ENCODE measurements at regions not wholly inside any gene's neighbourhood (a gene's known extent, or its start where the extent isn't known, plus 50 kb on each side); places are given as distances from the start of the nearest gene placed in this dataset.

- intact Hi-C loops (cut with DNase I; ENCODE audit: low total_unique reads) = no loop called here
- H3K4me3 ChIP-seq (ENCODE audit: low read depth, poor library complexity, severe bottlenecking) = no peak overlapping the region
- no peak for DNase-seq (ENCODE audit: low spot score in 2 of 2)
- TF ChIP-seq POLR2A (IDR thresholded peaks at IDR 0.05) (no peak), CTCF (IDR thresholded peaks at IDR 0.05) (no peak)
Measured at GRCh38 chr12:60042835-60043234, 447.0 kb downstream of the SLC16A7 start.

GRCh38 chr12:60043236-60043635, 447.4 kb downstream of the SLC16A7 start:
- WGBS, 2 donors = 18 to 36% methylated on average over 1 of the region's 1 CpG
- TF ChIP-seq CTCF (IDR thresholded peaks at IDR 0.05) (no peak), POLR2A (IDR thresholded peaks at IDR 0.05) (no peak)
- intact Hi-C loops (cut with DNase I; ENCODE audit: low total_unique reads) = no loop called here
- no peak overlapping the region for H3K4me3 ChIP-seq (ENCODE audit: low read depth, poor library complexity, severe bottlenecking)
- no peak for DNase-seq (ENCODE audit: low spot score in 2 of 2)

- intact Hi-C loops (cut with DNase I; ENCODE audit: low total_unique reads) = no loop called here
- no peak for DNase-seq (ENCODE audit: low spot score in 2 of 2)
- TF ChIP-seq CTCF (IDR thresholded peaks at IDR 0.05) = no peak
- H3K4me3 ChIP-seq (ENCODE audit: low read depth, poor library complexity, severe bottlenecking) = no peak overlapping the region
- WGBS, 2 donors = 78 to 83% methylated on average over 2 of the region's 2 CpGs
Measured at GRCh38 chr12:60052483-60052882, 456.7 kb downstream of the SLC16A7 start.

- no peak for DNase-seq (ENCODE audit: low spot score in 2 of 2)
- intact Hi-C loops (cut with DNase I; ENCODE audit: low total_unique reads) = no loop called here
- TF ChIP-seq CTCF (IDR thresholded peaks at IDR 0.05) (no peak), POLR2A (IDR thresholded peaks at IDR 0.05) (no peak)
- H3K4me3 ChIP-seq (ENCODE audit: low read depth, poor library complexity, severe bottlenecking) = no peak overlapping the region
Measured at GRCh38 chr12:60059180-60059579, 463.4 kb downstream of the SLC16A7 start.

GRCh38 chr12:60066655-60067054, 470.8 kb downstream of the SLC16A7 start:
- no peak for DNase-seq (ENCODE audit: low spot score in 2 of 2)
- no peak overlapping the region for H3K4me3 ChIP-seq (ENCODE audit: low read depth, poor library complexity, severe bottlenecking)
- WGBS, 2 donors = 86 to 92% methylated on average over 1 of the region's 1 CpG
- TF ChIP-seq CTCF (IDR thresholded peaks at IDR 0.05) = no peak
- no peak for TF ChIP-seq POLR2A (IDR thresholded peaks at IDR 0.05)
- intact Hi-C loops (cut with DNase I; ENCODE audit: low total_unique reads) = no loop called here

GRCh38 chr12:60070552-60070951, 474.7 kb downstream of the SLC16A7 start:
- 71 to 75% methylated on average over 1 of the region's 1 CpG for WGBS, 2 donors
- DNase-seq (ENCODE audit: low spot score in 2 of 2) = no peak
- no peak for TF ChIP-seq POLR2A (IDR thresholded peaks at IDR 0.05)
- TF ChIP-seq CTCF (IDR thresholded peaks at IDR 0.05) = no peak
- intact Hi-C loops (cut with DNase I; ENCODE audit: low total_unique reads) = no loop called here
- no peak overlapping the region for H3K4me3 ChIP-seq (ENCODE audit: low read depth, poor library complexity, severe bottlenecking)
